SK-N-SH treated with all-trans-retinoic acid at 6 μM for 48 hours (cell line): ENCODE measurements at regions not wholly inside any gene's neighbourhood (a gene's known extent, or its start where the extent isn't known, plus 50 kb on each side); places are given as distances from the start of the nearest gene placed in this dataset.

Source experiments
- ATAC-seq: fragments of 200-7000 bp; cut with Tn5 transposase; 3 replicates; pipeline ENCODE4 v1.9.1; 2020; ENCODE audit warnings: mild to moderate bottlenecking, moderate library complexity
- ARNTL ChIP-seq: fragments of 450-650 bp; formaldehyde crosslinking; IDR thresholded peaks from 2 replicates; pipeline ENCODE4 v1.5.0; 2020; ENCODE audit warnings: low read depth, mild to moderate bottlenecking, moderate library complexity, borderline replicate concordance
- BACH2 ChIP-seq: fragments of 250-450 bp; sonication (Bioruptor Pico); IDR thresholded peaks from 2 replicates; pipeline ENCODE4 v1.9.0; 2021; ENCODE audit warnings: mild to moderate bottlenecking, borderline replicate concordance
- CSDC2 ChIP-seq: fragments of 250-450 bp; sonication (Bioruptor Pico); IDR thresholded peaks from 2 replicates; pipeline ENCODE4 v1.5.0; 2020; ENCODE audit warnings: mild to moderate bottlenecking, moderate library complexity
- ESRRG ChIP-seq: fragments of 250-450 bp; sonication (Bioruptor Pico); IDR thresholded peaks from 2 replicates; pipeline ENCODE4 v1.6.1; 2021; ENCODE audit warnings: mild to moderate bottlenecking
- GLIS3 ChIP-seq: fragments of 250-450 bp; sonication (Bioruptor Pico); IDR thresholded peaks from 2 replicates; pipeline ENCODE4 v1.5.0; 2020; ENCODE audit warnings: mild to moderate bottlenecking, moderate library complexity
- ISL1 ChIP-seq: fragments of 250-450 bp; sonication (Bioruptor Pico); IDR thresholded peaks from 2 replicates; pipeline ENCODE4 v2.1.2; 2022; ENCODE audit warnings: mild to moderate bottlenecking, moderate library complexity
- OSR1 ChIP-seq: fragments of 250-450 bp; sonication (Bioruptor Pico); IDR thresholded peaks from 2 replicates; pipeline ENCODE4 v1.8.0; 2022; ENCODE audit warnings: moderate library complexity, mild to moderate bottlenecking, inconsistent platforms
- POU6F1 ChIP-seq: fragments of 250-450 bp; sonication (Bioruptor Pico); IDR thresholded peaks from 2 replicates; pipeline ENCODE4 v1.8.0; 2021; ENCODE audit warnings: low read depth, mild to moderate bottlenecking, moderate library complexity, borderline replicate concordance
- RARB ChIP-seq: fragments of 250-450 bp; sonication (Bioruptor Pico); IDR thresholded peaks from 2 replicates; pipeline ENCODE4 v1.8.0; 2021; ENCODE audit warnings: mild to moderate bottlenecking, moderate library complexity
- SNAI2 ChIP-seq: fragments of 250-450 bp; sonication (Bioruptor Pico); IDR thresholded peaks from 2 replicates; pipeline ENCODE4 v1.5.0; 2020; ENCODE audit warnings: mild to moderate bottlenecking, moderate library complexity
- TCF4 ChIP-seq: fragments of 250-450 bp; sonication (Bioruptor Pico); IDR thresholded peaks from 2 replicates; pipeline ENCODE4 v1.8.0; 2021; ENCODE audit warnings: mild to moderate bottlenecking, moderate library complexity, borderline replicate concordance
- TOX ChIP-seq: fragments of 250-450 bp; sonication (Bioruptor Pico); IDR thresholded peaks from 2 replicates; pipeline ENCODE4 v1.8.0; 2021; ENCODE audit warnings: mild to moderate bottlenecking, moderate library complexity, borderline replicate concordance
- ZC3H10 ChIP-seq: fragments of 250-450 bp; sonication (Bioruptor Pico); IDR thresholded peaks from 2 replicates; pipeline ENCODE4 v1.5.1; 2021; ENCODE audit warnings: mild to moderate bottlenecking, moderate library complexity
- ZFP3 ChIP-seq: fragments of 250-450 bp; sonication (Bioruptor Pico); IDR thresholded peaks from 2 replicates; pipeline ENCODE4 v1.5.0; 2020; ENCODE audit warnings: mild to moderate bottlenecking, moderate library complexity
- ZFP30 ChIP-seq: fragments of 450-650 bp; formaldehyde crosslinking; IDR thresholded peaks from 2 replicates; pipeline ENCODE4 v1.5.0; 2022; ENCODE audit warnings: mild to moderate bottlenecking, moderate library complexity
- ZNF70 ChIP-seq: fragments of 450-650 bp; formaldehyde crosslinking; IDR thresholded peaks from 2 replicates; pipeline ENCODE4 v1.5.0; 2020; ENCODE audit warnings: mild to moderate bottlenecking, moderate library complexity
- ZNF8 ChIP-seq: fragments of 450-650 bp; formaldehyde crosslinking; IDR thresholded peaks from 2 replicates; pipeline ENCODE4 v1.5.0; 2020; ENCODE audit warnings: mild to moderate bottlenecking, moderate library complexity
- TF ChIP-seq, protein P1 (sequence below): fragments of 250-450 bp; sonication (Bioruptor Pico); IDR thresholded peaks from 2 replicates; pipeline ENCODE4 v1.8.0; 2020; ENCODE audit warnings: mild to moderate bottlenecking, moderate library complexity, borderline replicate concordance
- TF ChIP-seq, protein P2 (sequence below): fragments of 250-450 bp; sonication (Bioruptor Pico); IDR thresholded peaks from 2 replicates; pipeline ENCODE4 v1.5.1; 2020; ENCODE audit warnings: low read depth, mild to moderate bottlenecking, moderate library complexity
- TF ChIP-seq, protein P3 (sequence below): fragments of 250-450 bp; sonication (Bioruptor Pico); IDR thresholded peaks from 2 replicates; pipeline ENCODE4 v1.5.1; 2021; ENCODE audit warnings: mild to moderate bottlenecking, moderate library complexity
- TF ChIP-seq, protein P4 (sequence below): fragments of 250-450 bp; sonication (Bioruptor Pico); IDR thresholded peaks from 2 replicates; pipeline ENCODE4 v1.5.0; 2020; ENCODE audit warnings: mild to moderate bottlenecking, moderate library complexity

- no peak for ATAC-seq
- TF ChIP-seq CSDC2 (CRISPR knock-in tag): no peak
- TF ChIP-seq ZFP3 (CRISPR knock-in tag): no peak
- no peak for TF ChIP-seq BACH2
- no peak for TF ChIP-seq ARNTL (CRISPR knock-in tag)
- TF ChIP-seq, protein P1, sequence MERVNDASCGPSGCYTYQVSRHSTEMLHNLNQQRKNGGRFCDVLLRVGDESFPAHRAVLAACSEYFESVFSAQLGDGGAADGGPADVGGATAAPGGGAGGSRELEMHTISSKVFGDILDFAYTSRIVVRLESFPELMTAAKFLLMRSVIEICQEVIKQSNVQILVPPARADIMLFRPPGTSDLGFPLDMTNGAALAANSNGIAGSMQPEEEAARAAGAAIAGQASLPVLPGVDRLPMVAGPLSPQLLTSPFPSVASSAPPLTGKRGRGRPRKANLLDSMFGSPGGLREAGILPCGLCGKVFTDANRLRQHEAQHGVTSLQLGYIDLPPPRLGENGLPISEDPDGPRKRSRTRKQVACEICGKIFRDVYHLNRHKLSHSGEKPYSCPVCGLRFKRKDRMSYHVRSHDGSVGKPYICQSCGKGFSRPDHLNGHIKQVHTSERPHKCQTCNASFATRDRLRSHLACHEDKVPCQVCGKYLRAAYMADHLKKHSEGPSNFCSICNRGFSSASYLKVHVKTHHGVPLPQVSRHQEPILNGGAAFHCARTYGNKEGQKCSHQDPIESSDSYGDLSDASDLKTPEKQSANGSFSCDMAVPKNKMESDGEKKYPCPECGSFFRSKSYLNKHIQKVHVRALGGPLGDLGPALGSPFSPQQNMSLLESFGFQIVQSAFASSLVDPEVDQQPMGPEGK: no peak
- TF ChIP-seq SNAI2 (CRISPR knock-in tag): no peak
- no peak for TF ChIP-seq TCF4 (CRISPR knock-in tag)
- no peak for TF ChIP-seq ISL1 (CRISPR knock-in tag)
- no peak for TF ChIP-seq OSR1 (CRISPR knock-in tag)
- TF ChIP-seq POU6F1 (CRISPR knock-in tag): no peak
- no peak for TF ChIP-seq ZNF70
- TF ChIP-seq TOX (CRISPR knock-in tag): no peak
- no peak for TF ChIP-seq ZFP30
- TF ChIP-seq, protein P2, sequence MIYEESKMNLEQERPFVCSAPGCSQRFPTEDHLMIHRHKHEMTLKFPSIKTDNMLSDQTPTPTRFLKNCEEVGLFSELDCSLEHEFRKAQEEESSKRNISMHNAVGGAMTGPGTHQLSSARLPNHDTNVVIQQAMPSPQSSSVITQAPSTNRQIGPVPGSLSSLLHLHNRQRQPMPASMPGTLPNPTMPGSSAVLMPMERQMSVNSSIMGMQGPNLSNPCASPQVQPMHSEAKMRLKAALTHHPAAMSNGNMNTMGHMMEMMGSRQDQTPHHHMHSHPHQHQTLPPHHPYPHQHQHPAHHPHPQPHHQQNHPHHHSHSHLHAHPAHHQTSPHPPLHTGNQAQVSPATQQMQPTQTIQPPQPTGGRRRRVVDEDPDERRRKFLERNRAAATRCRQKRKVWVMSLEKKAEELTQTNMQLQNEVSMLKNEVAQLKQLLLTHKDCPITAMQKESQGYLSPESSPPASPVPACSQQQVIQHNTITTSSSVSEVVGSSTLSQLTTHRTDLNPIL: no peak
These were observed 51.8 kb upstream of the ENPEP start for GRCh38 chr4:110424144-110424543.

- ATAC-seq: no peak
- no peak for TF ChIP-seq ESRRG (CRISPR knock-in tag)
- no peak for TF ChIP-seq OSR1 (CRISPR knock-in tag)
- TF ChIP-seq, protein P2: no peak
- TF ChIP-seq, protein P3, sequence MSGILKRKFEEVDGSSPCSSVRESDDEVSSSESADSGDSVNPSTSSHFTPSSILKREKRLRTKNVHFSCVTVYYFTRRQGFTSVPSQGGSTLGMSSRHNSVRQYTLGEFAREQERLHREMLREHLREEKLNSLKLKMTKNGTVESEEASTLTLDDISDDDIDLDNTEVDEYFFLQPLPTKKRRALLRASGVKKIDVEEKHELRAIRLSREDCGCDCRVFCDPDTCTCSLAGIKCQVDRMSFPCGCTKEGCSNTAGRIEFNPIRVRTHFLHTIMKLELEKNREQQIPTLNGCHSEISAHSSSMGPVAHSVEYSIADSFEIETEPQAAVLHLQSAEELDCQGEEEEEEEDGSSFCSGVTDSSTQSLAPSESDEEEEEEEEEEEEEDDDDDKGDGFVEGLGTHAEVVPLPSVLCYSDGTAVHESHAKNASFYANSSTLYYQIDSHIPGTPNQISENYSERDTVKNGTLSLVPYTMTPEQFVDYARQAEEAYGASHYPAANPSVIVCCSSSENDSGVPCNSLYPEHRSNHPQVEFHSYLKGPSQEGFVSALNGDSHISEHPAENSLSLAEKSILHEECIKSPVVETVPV (CRISPR knock-in tag): no peak
- TF ChIP-seq ZNF70: no peak
- TF ChIP-seq CSDC2 (CRISPR knock-in tag): no peak
- no peak for TF ChIP-seq GLIS3 (CRISPR knock-in tag)
- TF ChIP-seq SNAI2 (CRISPR knock-in tag): no peak
- no peak for TF ChIP-seq RARB
- no peak for TF ChIP-seq ARNTL (CRISPR knock-in tag)
- TF ChIP-seq, protein P1: no peak
- no peak for TF ChIP-seq POU6F1 (CRISPR knock-in tag)
- no peak for TF ChIP-seq TCF4 (CRISPR knock-in tag)
- TF ChIP-seq TOX (CRISPR knock-in tag): no peak
- no peak for TF ChIP-seq ZNF8
- TF ChIP-seq, protein P4, sequence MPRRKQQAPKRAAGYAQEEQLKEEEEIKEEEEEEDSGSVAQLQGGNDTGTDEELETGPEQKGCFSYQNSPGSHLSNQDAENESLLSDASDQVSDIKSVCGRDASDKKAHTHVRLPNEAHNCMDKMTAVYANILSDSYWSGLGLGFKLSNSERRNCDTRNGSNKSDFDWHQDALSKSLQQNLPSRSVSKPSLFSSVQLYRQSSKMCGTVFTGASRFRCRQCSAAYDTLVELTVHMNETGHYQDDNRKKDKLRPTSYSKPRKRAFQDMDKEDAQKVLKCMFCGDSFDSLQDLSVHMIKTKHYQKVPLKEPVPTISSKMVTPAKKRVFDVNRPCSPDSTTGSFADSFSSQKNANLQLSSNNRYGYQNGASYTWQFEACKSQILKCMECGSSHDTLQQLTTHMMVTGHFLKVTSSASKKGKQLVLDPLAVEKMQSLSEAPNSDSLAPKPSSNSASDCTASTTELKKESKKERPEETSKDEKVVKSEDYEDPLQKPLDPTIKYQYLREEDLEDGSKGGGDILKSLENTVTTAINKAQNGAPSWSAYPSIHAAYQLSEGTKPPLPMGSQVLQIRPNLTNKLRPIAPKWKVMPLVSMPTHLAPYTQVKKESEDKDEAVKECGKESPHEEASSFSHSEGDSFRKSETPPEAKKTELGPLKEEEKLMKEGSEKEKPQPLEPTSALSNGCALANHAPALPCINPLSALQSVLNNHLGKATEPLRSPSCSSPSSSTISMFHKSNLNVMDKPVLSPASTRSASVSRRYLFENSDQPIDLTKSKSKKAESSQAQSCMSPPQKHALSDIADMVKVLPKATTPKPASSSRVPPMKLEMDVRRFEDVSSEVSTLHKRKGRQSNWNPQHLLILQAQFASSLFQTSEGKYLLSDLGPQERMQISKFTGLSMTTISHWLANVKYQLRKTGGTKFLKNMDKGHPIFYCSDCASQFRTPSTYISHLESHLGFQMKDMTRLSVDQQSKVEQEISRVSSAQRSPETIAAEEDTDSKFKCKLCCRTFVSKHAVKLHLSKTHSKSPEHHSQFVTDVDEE (CRISPR knock-in tag): no peak
- TF ChIP-seq BACH2: no peak
- TF ChIP-seq ZFP3 (CRISPR knock-in tag): no peak
- no peak for TF ChIP-seq ZC3H10 (CRISPR knock-in tag)
- TF ChIP-seq, all 23 proteins: peak for 0
These were observed 57.3 kb upstream of the ENPEP start for GRCh38 chr4:110418641-110419040.
